Chondrocyte (in vitro differentiated cells): ENCODE measurements at regions not wholly inside any gene's neighbourhood (a gene's known extent, or its start where the extent isn't known, plus 50 kb on each side); places are given as distances from the start of the nearest gene placed in this dataset.

Source experiments
- DNase-seq: peaks from one replicate; pipeline ENCODE4 v3.0.0; 2021; ENCODE audit warnings: mixed read lengths, low spot score
- H3K27ac Mint-ChIP-seq: one replicate; pipeline ENCODE4 v1.8.0; 2021; ENCODE audit warnings: mild to moderate bottlenecking, moderate library complexity, mixed read lengths; ENCODE audit not compliant: unreplicated experiment
- H3K27me3 Mint-ChIP-seq: 2 replicates; pipeline ENCODE4 v1.8.0; 2021; ENCODE audit warnings: low read depth, mixed read lengths
- H3K36me3 Mint-ChIP-seq: 2 replicates; pipeline ENCODE4 v1.8.0; 2021; ENCODE audit warnings: low read depth, mixed read lengths
- H3K4me1 Mint-ChIP-seq: 2 replicates; pipeline ENCODE4 v1.8.0; 2021; ENCODE audit warnings: low read depth, mild to moderate bottlenecking, mixed read lengths
- H3K4me3 Mint-ChIP-seq: one replicate; pipeline ENCODE4 v1.8.0; 2021; ENCODE audit warnings: mild to moderate bottlenecking, moderate library complexity, mixed read lengths; ENCODE audit not compliant: unreplicated experiment
- H3K9me3 Mint-ChIP-seq: 2 replicates; pipeline ENCODE4 v1.8.0; 2021; ENCODE audit warnings: low read depth, mixed read lengths
- TF ChIP-seq, protein P1 (sequence below): fragments of 200-600 bp; sonication (generic); IDR thresholded peaks from 2 replicates; pipeline ENCODE4 v1.5.0; 2021; ENCODE audit warnings: antibody characterized with exemption, mild to moderate bottlenecking, moderate library complexity

DNA sequence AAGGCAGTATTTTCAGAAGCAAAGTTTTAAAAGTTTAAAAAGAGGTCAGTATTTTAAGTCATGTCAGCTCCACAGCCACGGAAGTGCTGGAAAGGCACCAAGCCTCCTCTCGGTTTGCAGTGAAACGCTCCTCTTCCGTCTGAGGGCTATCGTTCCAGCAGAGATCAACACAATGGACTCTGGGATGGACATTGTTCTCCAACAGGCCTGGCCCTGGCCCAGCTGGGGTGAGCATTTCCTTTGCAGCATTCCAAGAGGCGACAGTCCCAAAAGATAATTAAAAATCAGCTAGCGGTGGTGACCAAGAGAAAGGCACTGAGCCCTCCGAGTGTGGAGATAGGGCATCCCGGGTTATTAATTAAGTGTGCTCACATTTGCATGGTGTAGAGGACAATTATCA lies 95.9 kb upstream of the LCLAT1 start:
- TF ChIP-seq, protein P1, sequence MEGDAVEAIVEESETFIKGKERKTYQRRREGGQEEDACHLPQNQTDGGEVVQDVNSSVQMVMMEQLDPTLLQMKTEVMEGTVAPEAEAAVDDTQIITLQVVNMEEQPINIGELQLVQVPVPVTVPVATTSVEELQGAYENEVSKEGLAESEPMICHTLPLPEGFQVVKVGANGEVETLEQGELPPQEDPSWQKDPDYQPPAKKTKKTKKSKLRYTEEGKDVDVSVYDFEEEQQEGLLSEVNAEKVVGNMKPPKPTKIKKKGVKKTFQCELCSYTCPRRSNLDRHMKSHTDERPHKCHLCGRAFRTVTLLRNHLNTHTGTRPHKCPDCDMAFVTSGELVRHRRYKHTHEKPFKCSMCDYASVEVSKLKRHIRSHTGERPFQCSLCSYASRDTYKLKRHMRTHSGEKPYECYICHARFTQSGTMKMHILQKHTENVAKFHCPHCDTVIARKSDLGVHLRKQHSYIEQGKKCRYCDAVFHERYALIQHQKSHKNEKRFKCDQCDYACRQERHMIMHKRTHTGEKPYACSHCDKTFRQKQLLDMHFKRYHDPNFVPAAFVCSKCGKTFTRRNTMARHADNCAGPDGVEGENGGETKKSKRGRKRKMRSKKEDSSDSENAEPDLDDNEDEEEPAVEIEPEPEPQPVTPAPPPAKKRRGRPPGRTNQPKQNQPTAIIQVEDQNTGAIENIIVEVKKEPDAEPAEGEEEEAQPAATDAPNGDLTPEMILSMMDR = no peak
- no peaks in the 10 kb centered on the region for H3K4me1 Mint-ChIP-seq
- H3K9me3 Mint-ChIP-seq = no peaks in the 10 kb centered on the region
- H3K36me3 Mint-ChIP-seq = no peaks in the 10 kb centered on the region
- DNase-seq = no peak
- no peak overlapping the region for H3K27ac Mint-ChIP-seq
- H3K27me3 Mint-ChIP-seq = no peaks in the 10 kb centered on the region
- H3K4me3 Mint-ChIP-seq = no peak overlapping the region

DNA sequence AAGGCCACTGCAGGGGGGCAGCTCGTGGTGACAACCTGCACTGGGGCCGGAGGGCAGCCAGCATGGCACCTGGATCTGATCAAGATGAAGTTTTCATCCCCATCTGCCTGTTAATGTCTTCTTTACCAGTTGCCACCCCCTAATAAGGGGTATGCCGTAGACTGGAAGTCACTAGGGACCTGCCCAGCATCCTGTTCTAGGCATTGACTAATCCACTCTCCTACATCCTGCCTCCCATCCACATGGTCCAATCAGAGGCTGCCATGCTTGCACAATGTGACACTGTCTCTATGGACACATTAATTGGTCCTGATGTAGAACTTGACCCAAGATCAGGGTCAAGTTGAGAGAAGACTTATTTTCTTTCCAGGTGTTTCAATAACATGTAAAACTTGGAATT lies 95.1 kb upstream of the LCLAT1 start:
- Mint-ChIP-seq H3K4me1 (no peaks in the 10 kb centered on the region), H3K27ac (no peak overlapping the region), H3K27me3 (no peaks in the 10 kb centered on the region), H3K9me3 (no peaks in the 10 kb centered on the region), H3K4me3 (no peak overlapping the region), H3K36me3 (no peaks in the 10 kb centered on the region)
- no peak for DNase-seq
- TF ChIP-seq, protein P1 = no peak

DNA sequence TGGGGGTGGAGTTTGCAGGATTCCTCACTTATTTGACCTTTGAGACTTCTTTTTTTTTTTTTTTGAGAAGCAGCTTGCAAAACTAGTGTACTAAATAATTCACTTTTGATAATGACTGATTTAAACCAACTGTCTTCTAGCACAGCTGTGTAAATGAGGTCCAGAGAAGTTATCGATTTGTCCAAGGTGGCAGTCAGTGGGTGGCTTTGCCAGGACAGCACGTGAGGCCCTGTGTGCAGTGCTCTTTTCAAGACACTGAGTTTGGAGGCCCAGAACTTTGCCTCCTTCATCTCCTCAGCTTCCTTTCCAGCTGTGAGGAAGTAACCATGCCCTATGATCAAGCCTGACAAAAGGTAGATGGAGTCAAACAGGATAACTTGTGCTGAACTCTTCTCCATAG lies 92.9 kb upstream of the LCLAT1 start:
- Mint-ChIP-seq H3K27me3 (no peaks in the 10 kb centered on the region), H3K9me3 (no peaks in the 10 kb centered on the region), H3K36me3 (no peaks in the 10 kb centered on the region), H3K4me3 (no peak overlapping the region), H3K4me1 (no peaks in the 10 kb centered on the region), H3K27ac (no peak overlapping the region)
- DNase-seq = no peak
- TF ChIP-seq, protein P1 = no peak

DNA sequence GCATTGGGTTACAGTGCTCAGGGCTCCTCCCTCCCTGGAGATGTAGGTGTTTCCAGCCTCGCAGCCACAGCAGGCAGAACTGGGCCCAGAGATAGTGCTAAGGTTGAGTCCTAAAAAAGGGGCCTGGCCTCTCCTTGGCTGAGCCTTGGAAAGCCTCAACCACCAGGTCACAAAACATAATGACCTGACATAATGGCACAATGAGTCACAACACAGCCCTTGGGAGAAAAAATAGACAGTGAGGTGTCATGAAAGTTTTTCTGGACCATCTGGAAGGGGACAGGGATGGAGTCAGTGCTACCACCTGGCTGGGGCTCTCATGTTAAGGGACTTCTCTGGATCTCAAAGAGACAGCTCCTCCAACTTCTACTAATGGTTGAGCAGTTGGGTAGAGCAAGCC lies 92.4 kb upstream of the LCLAT1 start:
- H3K9me3 Mint-ChIP-seq = no peaks in the 10 kb centered on the region
- H3K4me1 Mint-ChIP-seq = peaks cover 2% of the 10 kb centered on the region
- TF ChIP-seq, protein P1 = no peak
- H3K27ac Mint-ChIP-seq = no peak overlapping the region
- H3K4me3 Mint-ChIP-seq = no peak overlapping the region
- DNase-seq = no peak
- no peaks in the 10 kb centered on the region for H3K27me3 Mint-ChIP-seq
- H3K36me3 Mint-ChIP-seq = no peaks in the 10 kb centered on the region

DNA sequence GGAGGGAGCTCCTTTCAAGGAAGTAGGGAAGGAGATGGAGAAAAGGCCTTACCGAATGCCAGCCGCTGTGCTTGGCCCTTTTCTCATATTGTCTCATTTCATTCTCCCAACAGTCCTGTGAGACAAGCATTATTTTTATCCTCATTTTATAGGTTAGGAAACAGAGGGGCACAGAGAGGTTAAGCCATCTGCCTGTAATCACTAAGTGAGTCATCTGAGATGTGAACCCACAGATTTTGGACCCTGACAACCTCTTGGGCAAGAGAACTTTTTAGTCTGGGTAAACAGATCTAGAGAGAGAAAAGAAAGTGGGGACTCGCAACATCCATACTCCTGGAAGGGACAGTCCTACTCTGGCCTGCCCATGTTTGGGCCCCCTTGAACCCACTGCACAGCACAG lies 91.7 kb upstream of the LCLAT1 start:
- no peaks in the 10 kb centered on the region for H3K27me3 Mint-ChIP-seq
- DNase-seq = no peak
- TF ChIP-seq, protein P1 = no peak
- no peak overlapping the region for H3K4me3 Mint-ChIP-seq
- peaks cover 8% of the 10 kb centered on the region for H3K4me1 Mint-ChIP-seq
- no peak overlapping the region for H3K27ac Mint-ChIP-seq
- no peaks in the 10 kb centered on the region for H3K9me3 Mint-ChIP-seq
- no peaks in the 10 kb centered on the region for H3K36me3 Mint-ChIP-seq
